Smooth muscle cell (in vitro differentiated cells): ENCODE measurements at regions not wholly inside any gene's neighbourhood (a gene's known extent, or its start where the extent isn't known, plus 50 kb on each side); places are given as distances from the start of the nearest gene placed in this dataset.

ENCODE experiments used
- DNase-seq: peaks from one replicate; lab custom pipeline; 2025; ENCODE audit not compliant: unreplicated experiment; lab: John Stamatoyannopoulos, UW
- H2AFZ ChIP-seq: fragments of 200-600 bp; sonication (generic); 2 replicates; pipeline ENCODE4 v1.6.0; 2016; ENCODE audit warnings: antibody characterized with exemption, low read depth, mild to moderate bottlenecking
- H3F3A ChIP-seq: fragments of 200-600 bp; sonication (generic); 2 replicates; pipeline ENCODE4 v1.6.0; 2017; ENCODE audit warnings: antibody characterized with exemption, low read depth
- H3K27ac ChIP-seq: fragments of 200-600 bp; sonication (generic); 2 replicates; pipeline ENCODE4 v1.5.1; 2016; ENCODE audit warnings: low read depth, mild to moderate bottlenecking
- H3K27me3 ChIP-seq: fragments of 200-600 bp; sonication (generic); 2 replicates; pipeline ENCODE4 v1.6.1; 2016; ENCODE audit warnings: low read depth, mild to moderate bottlenecking
- H3K36me3 ChIP-seq: fragments of 200-600 bp; sonication (generic); 2 replicates; pipeline ENCODE4 v1.5.1; 2016; ENCODE audit warnings: low read depth
- H3K4me1 ChIP-seq: fragments of 200-600 bp; sonication (generic); 2 replicates; pipeline ENCODE4 v1.5.1; 2016; ENCODE audit warnings: low read depth
- H3K4me2 ChIP-seq: fragments of 200-600 bp; sonication (generic); 2 replicates; pipeline ENCODE4 v1.6.0; 2016; ENCODE audit warnings: mild to moderate bottlenecking
- H3K4me3 ChIP-seq: fragments of 200-600 bp; sonication (generic); 2 replicates; pipeline ENCODE4 v1.5.1; 2016; ENCODE audit warnings: mild to moderate bottlenecking
- H3K79me2 ChIP-seq: fragments of 200-600 bp; sonication (generic); 2 replicates; pipeline ENCODE4 v1.6.0; 2016; ENCODE audit warnings: low read depth, mild to moderate bottlenecking
- H3K9ac ChIP-seq: fragments of 200-600 bp; sonication (generic); 2 replicates; pipeline ENCODE4 v1.6.0; 2016; ENCODE audit warnings: low read depth
- H3K9me3 ChIP-seq: fragments of 200-600 bp; sonication (generic); replicated peaks from 2 replicates; pipeline ENCODE4 v1.5.1; 2016; ENCODE audit warnings: low read depth
- H4K20me1 ChIP-seq: fragments of 200-600 bp; sonication (generic); 2 replicates; pipeline ENCODE4 v1.6.0; 2016; ENCODE audit warnings: low read depth
- whole genome bisulfite sequencing: methylation state at CpG from one replicate; pipeline ENCODE4 v1.1.7; 2016; ENCODE audit warnings: low lambda C conversion rate; 5-methylcytosine and 5-hydroxymethylcytosine counted together
- TF ChIP-seq, protein P1 (sequence below): fragments of 200-600 bp; sonication (generic); IDR thresholded peaks from 2 replicates; pipeline ENCODE4 v1.5.1; 2017; ENCODE audit warnings: borderline replicate concordance, mild to moderate bottlenecking, antibody characterized with exemption; ENCODE audit not compliant: insufficient read depth, poor library complexity, severe bottlenecking

DNA sequence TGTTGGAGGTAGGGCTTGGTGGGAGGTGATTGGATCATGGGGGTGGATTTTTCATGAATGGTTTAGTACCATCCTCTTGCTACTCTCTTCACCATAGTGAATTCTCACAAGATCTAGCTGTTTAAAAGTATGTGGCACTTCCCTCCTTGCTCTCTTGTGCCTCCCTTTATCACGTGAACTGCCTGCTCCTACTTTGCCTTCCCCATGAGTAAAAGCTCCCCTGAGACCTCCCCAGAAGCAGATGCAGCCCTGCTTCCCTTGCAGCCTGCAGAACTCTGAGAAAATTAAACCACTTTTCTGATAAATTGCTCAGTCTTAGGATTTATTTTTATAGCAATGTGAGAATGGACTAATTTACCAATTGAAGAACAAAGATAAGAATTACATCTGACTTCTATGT, 223.1 kb downstream of the RNF144A start:
- H3K36me3 ChIP-seq, result no peaks in the 10 kb centered on the region
- no peaks in the 10 kb centered on the region for H3K9me3 ChIP-seq
- H3K4me2 ChIP-seq, result no peak overlapping the region
- no peak overlapping the region for H3K27ac ChIP-seq
- H3K79me2 ChIP-seq, result no peaks in the 10 kb centered on the region
- WGBS, result 43% methylated on average over 1 of the region's 1 CpG
- no peak overlapping the region for H3K4me3 ChIP-seq
- no peaks in the 10 kb centered on the region for H3F3A ChIP-seq
- no peak overlapping the region for H3K9ac ChIP-seq
- no peak for DNase-seq
- H2AFZ ChIP-seq, result no peak overlapping the region
- no peaks in the 10 kb centered on the region for H3K27me3 ChIP-seq
- TF ChIP-seq, protein P1, sequence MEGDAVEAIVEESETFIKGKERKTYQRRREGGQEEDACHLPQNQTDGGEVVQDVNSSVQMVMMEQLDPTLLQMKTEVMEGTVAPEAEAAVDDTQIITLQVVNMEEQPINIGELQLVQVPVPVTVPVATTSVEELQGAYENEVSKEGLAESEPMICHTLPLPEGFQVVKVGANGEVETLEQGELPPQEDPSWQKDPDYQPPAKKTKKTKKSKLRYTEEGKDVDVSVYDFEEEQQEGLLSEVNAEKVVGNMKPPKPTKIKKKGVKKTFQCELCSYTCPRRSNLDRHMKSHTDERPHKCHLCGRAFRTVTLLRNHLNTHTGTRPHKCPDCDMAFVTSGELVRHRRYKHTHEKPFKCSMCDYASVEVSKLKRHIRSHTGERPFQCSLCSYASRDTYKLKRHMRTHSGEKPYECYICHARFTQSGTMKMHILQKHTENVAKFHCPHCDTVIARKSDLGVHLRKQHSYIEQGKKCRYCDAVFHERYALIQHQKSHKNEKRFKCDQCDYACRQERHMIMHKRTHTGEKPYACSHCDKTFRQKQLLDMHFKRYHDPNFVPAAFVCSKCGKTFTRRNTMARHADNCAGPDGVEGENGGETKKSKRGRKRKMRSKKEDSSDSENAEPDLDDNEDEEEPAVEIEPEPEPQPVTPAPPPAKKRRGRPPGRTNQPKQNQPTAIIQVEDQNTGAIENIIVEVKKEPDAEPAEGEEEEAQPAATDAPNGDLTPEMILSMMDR, result no peak
- H3K4me1 ChIP-seq, result no peaks in the 10 kb centered on the region
- no peaks in the 10 kb centered on the region for H4K20me1 ChIP-seq

GRCh38 chr2:7145707-7146106, 228.5 kb downstream of the RNF144A start:
- H3K27me3 ChIP-seq, result no peaks in the 10 kb centered on the region
- no peak overlapping the region for H3K27ac ChIP-seq
- no peaks in the 10 kb centered on the region for H3K36me3 ChIP-seq
- H2AFZ ChIP-seq, result no peak overlapping the region
- no peaks in the 10 kb centered on the region for H3K79me2 ChIP-seq
- H3K4me2 ChIP-seq, result no peak overlapping the region
- TF ChIP-seq, protein P1, result no peak
- no peak overlapping the region for H3K9ac ChIP-seq
- no peaks in the 10 kb centered on the region for H4K20me1 ChIP-seq
- H3K9me3 ChIP-seq, result no peaks in the 10 kb centered on the region
- no peak overlapping the region for H3K4me3 ChIP-seq
- DNase-seq, result no peak
- H3F3A ChIP-seq, result no peaks in the 10 kb centered on the region
- H3K4me1 ChIP-seq, result no peaks in the 10 kb centered on the region

- H3K4me1 ChIP-seq, result no peaks in the 10 kb centered on the region
- no peak overlapping the region for H3K9ac ChIP-seq
- H3K4me3 ChIP-seq, result no peak overlapping the region
- TF ChIP-seq, protein P1, result no peak
- no peak overlapping the region for H3K27ac ChIP-seq
- no peaks in the 10 kb centered on the region for H3K9me3 ChIP-seq
- no peak overlapping the region for H3K4me2 ChIP-seq
- no peaks in the 10 kb centered on the region for H3K36me3 ChIP-seq
- H3K27me3 ChIP-seq, result no peaks in the 10 kb centered on the region
- no peak overlapping the region for H2AFZ ChIP-seq
- DNase-seq, result no peak
- H4K20me1 ChIP-seq, result no peaks in the 10 kb centered on the region
- H3K79me2 ChIP-seq, result no peaks in the 10 kb centered on the region
- no peaks in the 10 kb centered on the region for H3F3A ChIP-seq
Observed at GRCh38 chr2:7146151-7146550, 228.9 kb downstream of the RNF144A start.

DNA sequence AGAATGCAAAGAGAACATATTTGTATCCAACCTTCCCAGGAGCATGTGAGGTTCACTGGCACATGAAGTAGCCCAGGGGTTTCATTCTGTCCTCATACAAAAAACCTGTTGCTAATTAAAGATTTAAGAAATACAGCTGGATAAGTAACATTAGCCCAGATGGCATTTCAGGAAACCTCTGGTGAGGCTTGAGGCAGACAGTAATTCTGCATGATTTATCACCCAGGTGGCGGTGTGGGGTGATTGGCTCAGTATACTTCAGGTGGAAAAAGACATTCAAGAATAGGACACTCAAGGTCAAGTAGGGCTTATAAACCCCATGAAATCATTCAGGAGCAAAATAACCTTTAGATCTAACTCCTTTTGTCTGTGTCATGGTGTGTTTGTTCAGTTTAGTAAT, 237.4 kb downstream of the RNF144A start:
- Histone ChIP-seq H3K79me2 (no peaks in the 10 kb centered on the region), H3K27ac (no peak overlapping the region), H3K9ac (no peak overlapping the region), H4K20me1 (no peaks in the 10 kb centered on the region), H2AFZ (no peak overlapping the region), H3K4me1 (no peaks in the 10 kb centered on the region), H3K4me2 (no peak overlapping the region), H3K27me3 (no peaks in the 10 kb centered on the region), H3F3A (no peaks in the 10 kb centered on the region), H3K4me3 (no peak overlapping the region), H3K9me3 (no peaks in the 10 kb centered on the region), H3K36me3 (no peaks in the 10 kb centered on the region)
- no peak for DNase-seq
- 77% methylated on average over 1 of the region's 1 CpG for WGBS
- TF ChIP-seq, protein P1, result no peak
